Heart left ventricle (tissue), 13 donors: ENCODE measurements at regions not wholly inside any gene's neighbourhood (a gene's known extent, or its start where the extent isn't known, plus 50 kb on each side); places are given as distances from the start of the nearest gene placed in this dataset.

Source experiments
- POLR2A ChIP-seq, 2 donors: fragments of 450-650 bp; IDR thresholded peaks; one replicate each; pipeline ENCODE4 v1.6.1; 2017; ENCODE audit warnings: antibody characterized with exemption in 2 of 2, mild to moderate bottlenecking in 2 of 2, moderate library complexity in 2 of 2
- TF ChIP-seq, protein P1 (sequence below), 12 donors: fragments of 200-600 bp; sonication (generic) in 4 of 12; IDR thresholded peaks; one replicate each; pipeline versions ENCODE4 v1.5.0 to v1.8.0; 2018 to 2022; ENCODE audit warnings: antibody characterized with exemption in 12 of 12, mild to moderate bottlenecking in 5 of 12
- donor health status: ischemic (EF 13 %, LVEDD 7.1; RV severe dilation, severe dysfunction).
- donor health status: DM: no; HTN: yes; CAD: no.
- donor health status: DM: no; HTN: no; CAD: no.
- donor health status: ischemic (EF 25% LVEDD 6.9; RV normal size, moderate dysfunction).
- donor health status: ischemic (EF 25% LVEDD 5.7; RV mildly dilated, moderate dysfunction).
- donor health status: ischemic (EF 35%, LVEDD 5.7; RV mildly dilated, moderate dysfunction).
- donor health status: nonischemic (EF 11% LVEDD 7.7; RV severe dilation, severe dysfunction).
- donor health status: DM: yes; HTN: yes; CAD: no.
- donor health status: PGD.
- donor health status: ischemic (EF 29% LVEDD 5.4; RV normal size, mild dysfunction).
- donor health status: nonischemic (EF 23%, LVEDD 6.1; RV moderate dilation, normal function).

GRCh38 chr13:90104764-90105163 lies 1242.7 kb upstream of the MIR17HG start:
- TF ChIP-seq, protein P1, sequence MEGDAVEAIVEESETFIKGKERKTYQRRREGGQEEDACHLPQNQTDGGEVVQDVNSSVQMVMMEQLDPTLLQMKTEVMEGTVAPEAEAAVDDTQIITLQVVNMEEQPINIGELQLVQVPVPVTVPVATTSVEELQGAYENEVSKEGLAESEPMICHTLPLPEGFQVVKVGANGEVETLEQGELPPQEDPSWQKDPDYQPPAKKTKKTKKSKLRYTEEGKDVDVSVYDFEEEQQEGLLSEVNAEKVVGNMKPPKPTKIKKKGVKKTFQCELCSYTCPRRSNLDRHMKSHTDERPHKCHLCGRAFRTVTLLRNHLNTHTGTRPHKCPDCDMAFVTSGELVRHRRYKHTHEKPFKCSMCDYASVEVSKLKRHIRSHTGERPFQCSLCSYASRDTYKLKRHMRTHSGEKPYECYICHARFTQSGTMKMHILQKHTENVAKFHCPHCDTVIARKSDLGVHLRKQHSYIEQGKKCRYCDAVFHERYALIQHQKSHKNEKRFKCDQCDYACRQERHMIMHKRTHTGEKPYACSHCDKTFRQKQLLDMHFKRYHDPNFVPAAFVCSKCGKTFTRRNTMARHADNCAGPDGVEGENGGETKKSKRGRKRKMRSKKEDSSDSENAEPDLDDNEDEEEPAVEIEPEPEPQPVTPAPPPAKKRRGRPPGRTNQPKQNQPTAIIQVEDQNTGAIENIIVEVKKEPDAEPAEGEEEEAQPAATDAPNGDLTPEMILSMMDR (IDR thresholded peaks at IDR 0.05) = no peak
- TF ChIP-seq POLR2A (IDR thresholded peaks at IDR 0.05) = no peak
